ENCODE measurements at regions not wholly inside any gene's neighbourhood (a gene's known extent, or its start where the extent isn't known, plus 50 kb on each side); places are given as distances from the start of the nearest gene placed in this dataset.
"Not testable (repeated sequence)": the region's sequence is repeated elsewhere in the genome, so short reads cannot be mapped to it uniquely, and the experiment has no call there.

- DNase-seq (ENCODE audit: low read depth, low spot score) = no peak
- no peak for TF ChIP-seq CTCF (IDR thresholded peaks at IDR 0.05; ENCODE audit: insufficient read depth, low read length, missing control alignments)
- CTCF ChIA-PET = no interaction called here
- POLR2A ChIA-PET = no interaction called here
- H3K4me3 ChIP-seq (ENCODE audit: low read depth, low read length) = no peak overlapping the region
Measured at GRCh38 chr14:80310938-80311750, 99.8 kb upstream of the DIO2 start.

GRCh38 chr14:80304125-80304766 lies 92.9 kb upstream of the DIO2 start:
- no peak for DNase-seq (ENCODE audit: low read depth, low spot score)
- CTCF ChIA-PET = no interaction called here
- POLR2A ChIA-PET = no interaction called here

GRCh38 chr14:80300351-80300750 lies 89.0 kb upstream of the DIO2 start:
- H3K4me3 ChIP-seq (ENCODE audit: low read depth, low read length) = no peak overlapping the region
- ChIA-PET CTCF (no interaction called here), POLR2A (no interaction called here)
- TF ChIP-seq CTCF (IDR thresholded peaks at IDR 0.05; ENCODE audit: insufficient read depth, low read length, missing control alignments) = no peak
- no peak for DNase-seq (ENCODE audit: low read depth, low spot score)

More at GRCh38 chr14:80304125-80304766, 92.9 kb upstream of the DIO2 start:
- H3K4me3 ChIP-seq (ENCODE audit: low read depth, low read length) = no peak overlapping the region
- no peak for TF ChIP-seq CTCF (IDR thresholded peaks at IDR 0.05; ENCODE audit: insufficient read depth, low read length, missing control alignments)

- POLR2A ChIA-PET = no interaction called here
- H3K4me3 ChIP-seq (ENCODE audit: low read depth, low read length) = no peak overlapping the region
- CTCF ChIA-PET = no interaction called here
- no peak for DNase-seq (ENCODE audit: low read depth, low spot score)
- TF ChIP-seq CTCF (IDR thresholded peaks at IDR 0.05; ENCODE audit: insufficient read depth, low read length, missing control alignments) = no peak
Measured at GRCh38 chr14:80298491-80299017, 87.2 kb upstream of the DIO2 start.

- no peak for TF ChIP-seq CTCF (IDR thresholded peaks at IDR 0.05; ENCODE audit: insufficient read depth, low read length, missing control alignments)
- DNase-seq (ENCODE audit: low read depth, low spot score) = no peak
- no peak overlapping the region for H3K4me3 ChIP-seq (ENCODE audit: low read depth, low read length)
- CTCF ChIA-PET = no interaction called here
- POLR2A ChIA-PET = no interaction called here
Measured at GRCh38 chr14:80291101-80291500, 79.8 kb upstream of the DIO2 start.

- CTCF ChIA-PET; DNase-seq (ENCODE audit: low read depth, low spot score); H3K4me3 ChIP-seq (ENCODE audit: low read depth, low read length); POLR2A ChIA-PET: not testable (repeated sequence)
Measured at GRCh38 chr14:80286744-80287143, 75.4 kb upstream of the DIO2 start.
